DND-41 (cell line): ENCODE measurements at regions not wholly inside any gene's neighbourhood (a gene's known extent, or its start where the extent isn't known, plus 50 kb on each side); places are given as distances from the start of the nearest gene placed in this dataset.

ENCODE experiments used
- ATAC-seq: fragments of 200-7000 bp; cut with Tn5 transposase; 3 replicates; pipeline ENCODE4 v1.9.1; 2021; ENCODE audit warnings: low read depth; ENCODE audit not compliant: insufficient read depth
- DNase-seq: peaks from one replicate; pipeline ENCODE4 v3.0.0-alpha.2; 2020
- H2AFZ ChIP-seq: 2 replicates; pipeline ENCODE4 v1.6.0; 2012; ENCODE audit warnings: low read depth, low read length
- H3K27ac ChIP-seq: 2 replicates; pipeline ENCODE4 v1.5.1; 2012; ENCODE audit warnings: low read length, inconsistent platforms
- H3K27me3 ChIP-seq: fragments of 200-600 bp; sonication (generic); 2 replicates; pipeline ENCODE4 v1.6.0; 2012; ENCODE audit warnings: low read length, mild to moderate bottlenecking, inconsistent platforms; ENCODE audit not compliant: insufficient read depth, poor library complexity
- H3K36me3 ChIP-seq: 2 replicates; pipeline ENCODE4 v1.5.1; 2012; ENCODE audit warnings: low read length, inconsistent platforms; ENCODE audit not compliant: insufficient read depth
- H3K4me1 ChIP-seq: 2 replicates; pipeline ENCODE4 v1.5.1; 2012; ENCODE audit warnings: mild to moderate bottlenecking, low read length; ENCODE audit not compliant: insufficient read depth
- H3K4me2 ChIP-seq: 2 replicates; pipeline ENCODE4 v1.6.0; 2012; ENCODE audit warnings: mild to moderate bottlenecking, moderate library complexity, low read length, inconsistent platforms; ENCODE audit not compliant: insufficient read depth
- H3K4me3 ChIP-seq, 2 experiments: fragments of 200-600 bp in 1 of 2; shearing (Covaris generic) in 1 of 2; 2 replicates each; pipeline ENCODE4 v1.5.1; 2012 to 2016; ENCODE audit warnings: inconsistent platforms in 2 of 2, low read length in 2 of 2, mild to moderate bottlenecking in 2 of 2, low read depth in 1 of 2, moderate library complexity in 1 of 2
- H3K79me2 ChIP-seq: 2 replicates; pipeline ENCODE4 v1.6.0; 2012; ENCODE audit warnings: low read length, inconsistent platforms; ENCODE audit not compliant: insufficient read depth
- H3K9ac ChIP-seq: 2 replicates; pipeline ENCODE4 v1.6.0; 2012; ENCODE audit warnings: low read depth, mild to moderate bottlenecking, inconsistent platforms, low read length, moderate library complexity
- H3K9me3 ChIP-seq: 2 replicates; pipeline ENCODE4 v1.5.1; 2012; ENCODE audit warnings: low read length, moderate library complexity, mild to moderate bottlenecking, inconsistent platforms; ENCODE audit not compliant: insufficient read depth, severe bottlenecking
- H4K20me1 ChIP-seq: 2 replicates; pipeline ENCODE4 v1.6.0; 2012; ENCODE audit warnings: low read length; ENCODE audit not compliant: insufficient read depth
- EZH2 ChIP-seq: IDR thresholded peaks from 3 replicates; pipeline ENCODE4 v1.6.1; 2012; ENCODE audit warnings: borderline replicate concordance, low read depth, mild to moderate bottlenecking, moderate library complexity, low read length, inconsistent platforms; ENCODE audit not compliant: severe bottlenecking
- TF ChIP-seq, protein P1 (sequence below): IDR thresholded peaks from 2 replicates; pipeline ENCODE4 v1.5.1; 2012; ENCODE audit warnings: borderline replicate concordance, low read length, moderate library complexity, mild to moderate bottlenecking; ENCODE audit not compliant: poor library complexity, severe bottlenecking; ENCODE audit errors: extremely low read depth

DNA sequence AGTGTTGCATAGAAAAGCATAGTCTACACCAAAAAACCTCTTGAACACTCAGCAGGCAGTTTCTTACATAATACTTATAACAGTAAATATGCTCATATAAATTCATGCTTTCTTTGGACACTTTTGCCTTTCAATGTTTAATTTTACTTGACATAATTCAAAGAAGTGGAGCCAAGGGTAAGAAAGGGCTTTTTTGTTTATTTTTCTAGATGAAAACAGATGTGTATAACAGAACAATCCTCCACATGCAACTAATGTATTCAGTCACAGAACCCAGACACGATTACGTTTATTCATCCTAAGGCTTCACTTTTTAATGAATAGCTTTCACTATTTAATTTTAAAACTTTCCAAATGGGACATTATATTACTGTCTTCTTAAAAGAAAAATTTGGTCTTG is 58.0 kb upstream of the PTPN13 start:
- no peaks in the 10 kb centered on the region for H3K4me1 ChIP-seq
- no peaks in the 10 kb centered on the region for H3K9me3 ChIP-seq
- H3K27ac ChIP-seq: no peak overlapping the region
- ATAC-seq (no peak), DNase-seq (no peak)
- H3K79me2 ChIP-seq: no peaks in the 10 kb centered on the region
- peaks cover 4% of the 10 kb centered on the region for H3K27me3 ChIP-seq
- H3K4me2 ChIP-seq: no peak overlapping the region
- no peak for TF ChIP-seq EZH2
- TF ChIP-seq, protein P1, sequence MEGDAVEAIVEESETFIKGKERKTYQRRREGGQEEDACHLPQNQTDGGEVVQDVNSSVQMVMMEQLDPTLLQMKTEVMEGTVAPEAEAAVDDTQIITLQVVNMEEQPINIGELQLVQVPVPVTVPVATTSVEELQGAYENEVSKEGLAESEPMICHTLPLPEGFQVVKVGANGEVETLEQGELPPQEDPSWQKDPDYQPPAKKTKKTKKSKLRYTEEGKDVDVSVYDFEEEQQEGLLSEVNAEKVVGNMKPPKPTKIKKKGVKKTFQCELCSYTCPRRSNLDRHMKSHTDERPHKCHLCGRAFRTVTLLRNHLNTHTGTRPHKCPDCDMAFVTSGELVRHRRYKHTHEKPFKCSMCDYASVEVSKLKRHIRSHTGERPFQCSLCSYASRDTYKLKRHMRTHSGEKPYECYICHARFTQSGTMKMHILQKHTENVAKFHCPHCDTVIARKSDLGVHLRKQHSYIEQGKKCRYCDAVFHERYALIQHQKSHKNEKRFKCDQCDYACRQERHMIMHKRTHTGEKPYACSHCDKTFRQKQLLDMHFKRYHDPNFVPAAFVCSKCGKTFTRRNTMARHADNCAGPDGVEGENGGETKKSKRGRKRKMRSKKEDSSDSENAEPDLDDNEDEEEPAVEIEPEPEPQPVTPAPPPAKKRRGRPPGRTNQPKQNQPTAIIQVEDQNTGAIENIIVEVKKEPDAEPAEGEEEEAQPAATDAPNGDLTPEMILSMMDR: no peak
- no peak overlapping the region for H3K9ac ChIP-seq
- no peak overlapping the region for H3K4me3 ChIP-seq
- H3K36me3 ChIP-seq: no peaks in the 10 kb centered on the region
- no peak overlapping the region for H2AFZ ChIP-seq
- H4K20me1 ChIP-seq: no peaks in the 10 kb centered on the region

DNA sequence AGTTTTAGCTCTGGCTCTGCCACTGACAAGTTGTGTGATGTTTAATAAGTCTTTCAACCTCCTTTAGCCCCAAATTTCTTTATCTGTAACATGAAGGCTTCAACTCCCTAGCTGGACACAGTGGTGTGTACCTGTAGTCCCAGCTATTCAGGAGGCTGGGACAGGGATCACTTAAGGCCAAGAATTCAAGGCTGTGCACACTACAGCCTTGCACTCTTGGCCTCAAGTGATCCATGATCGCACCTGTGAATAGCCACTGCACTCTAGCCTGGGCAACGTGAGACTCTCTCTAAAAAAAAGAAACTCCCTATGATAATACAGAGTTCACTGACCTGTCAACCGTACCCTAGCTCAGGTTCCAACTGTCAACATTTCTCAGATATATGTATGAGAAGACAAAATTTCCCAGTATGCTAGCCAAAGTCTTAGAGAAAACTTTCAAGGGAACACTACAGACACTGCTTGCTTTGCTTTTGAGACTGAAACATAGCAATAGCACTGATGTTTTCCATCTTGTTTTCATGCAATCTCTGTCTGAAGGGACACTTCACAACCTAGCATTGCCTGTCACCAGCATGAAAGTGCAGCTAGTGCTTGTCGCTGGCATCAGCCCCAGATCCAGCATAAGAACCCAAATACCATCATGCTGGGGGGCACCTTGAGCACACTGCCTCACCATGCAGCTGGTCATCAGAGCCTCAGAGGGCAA is 51.6 kb upstream of the PTPN13 start:
- Histone ChIP-seq H3K4me3 (no peak overlapping the region), H3K27me3 (no peaks in the 10 kb centered on the region), H3K4me2 (no peak overlapping the region), H2AFZ (no peak overlapping the region), H4K20me1 (no peaks in the 10 kb centered on the region), H3K79me2 (no peaks in the 10 kb centered on the region), H3K36me3 (no peaks in the 10 kb centered on the region), H3K9ac (no peak overlapping the region), H3K4me1 (peaks cover 20% of the 10 kb centered on the region), H3K9me3 (no peaks in the 10 kb centered on the region), H3K27ac (no peak overlapping the region)
- TF ChIP-seq, protein P1: no peak
- no peak for TF ChIP-seq EZH2
- no peak for ATAC-seq
- no peak for DNase-seq

DNA sequence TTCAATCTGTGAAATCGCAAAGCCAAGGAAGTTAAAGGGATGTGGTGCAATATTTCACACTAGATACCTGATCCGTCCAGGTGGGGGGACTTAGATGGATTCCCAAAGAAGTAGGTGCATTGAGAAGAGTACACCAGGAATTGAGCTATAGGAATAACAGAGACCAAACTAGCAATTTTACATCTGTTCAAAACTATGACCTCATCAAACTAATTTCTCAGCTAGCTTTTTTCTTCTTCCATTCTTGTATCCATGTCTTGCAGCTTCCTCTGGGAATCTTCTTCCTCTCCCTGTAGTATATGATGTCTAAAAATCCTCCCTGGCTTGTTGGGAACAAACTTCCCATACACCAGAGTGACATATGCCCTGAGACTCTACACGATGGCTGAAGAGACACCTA is 51.0 kb upstream of the PTPN13 start:
- Histone ChIP-seq H3K27ac (no peak overlapping the region), H3K4me3 (no peak overlapping the region), H3K79me2 (no peaks in the 10 kb centered on the region), H4K20me1 (no peaks in the 10 kb centered on the region), H3K9ac (no peak overlapping the region), H3K4me1 (peaks cover 20% of the 10 kb centered on the region), H2AFZ (no peak overlapping the region), H3K9me3 (no peaks in the 10 kb centered on the region), H3K36me3 (no peaks in the 10 kb centered on the region), H3K4me2 (no peak overlapping the region), H3K27me3 (no peaks in the 10 kb centered on the region)
- TF ChIP-seq EZH2: no peak
- TF ChIP-seq, protein P1: no peak
- no peak for DNase-seq
- ATAC-seq: no peak
